ENCODE measurements at regions not wholly inside any gene's neighbourhood (a gene's known extent, or its start where the extent isn't known, plus 50 kb on each side); places are given as distances from the start of the nearest gene placed in this dataset.

- POLR2A ChIA-PET, result interaction anchor here (0.7 kb wide), 1 partner anchor 281 kb away, joined by 3 read pairs; no protein-coding TSS in a partner anchor
- Mint-ChIP-seq H3K4me3 (ENCODE audit: unreplicated experiment) (no peak overlapping the region), H3K27me3 (ENCODE audit: insufficient read depth, unreplicated experiment) (no peaks in the 10 kb centered on the region), H3K27ac (ENCODE audit: low read depth, unreplicated experiment) (no peak overlapping the region), H3K4me1 (ENCODE audit: insufficient read depth, unreplicated experiment) (peaks cover 13% of the 10 kb centered on the region), H3K9me3 (ENCODE audit: unreplicated experiment) (no peaks in the 10 kb centered on the region), H3K36me3 (ENCODE audit: insufficient read depth, unreplicated experiment) (no peaks in the 10 kb centered on the region)
- CTCF ChIA-PET, result no interaction called here
- intact Hi-C loops (cut with micrococcal nuclease), result loop anchor here (10.0 kb wide), 1 partner anchor 271 kb away; no protein-coding TSS in a partner anchor
- BruUV-seq (replicated peaks), result no TSS peak
- TF ChIP-seq CTCF (IDR thresholded peaks at IDR 0.05; ENCODE audit: unreplicated experiment), result no peak
- no peak for DNase-seq (ENCODE audit: unreplicated experiment)
These were observed 289.7 kb downstream of the CCDC85A start for GRCh38 chr2:56473524-56473923.

GRCh38 chr2:56474412-56475158, 290.8 kb downstream of the CCDC85A start:
- Mint-ChIP-seq H3K4me3 (ENCODE audit: unreplicated experiment) (no peak overlapping the region), H3K27me3 (ENCODE audit: insufficient read depth, unreplicated experiment) (no peaks in the 10 kb centered on the region), H3K9me3 (ENCODE audit: unreplicated experiment) (no peaks in the 10 kb centered on the region), H3K4me1 (ENCODE audit: insufficient read depth, unreplicated experiment) (peaks cover 13% of the 10 kb centered on the region), H3K27ac (ENCODE audit: low read depth, unreplicated experiment) (no peak overlapping the region), H3K36me3 (ENCODE audit: insufficient read depth, unreplicated experiment) (no peaks in the 10 kb centered on the region)
- no TSS peak for BruUV-seq (replicated peaks)
- intact Hi-C loops (cut with micrococcal nuclease), result loop anchor here (10.0 kb wide), 1 partner anchor 270 kb away; no protein-coding TSS in a partner anchor
- DNase-seq (ENCODE audit: unreplicated experiment), result peak; percentile 86
- no peak for TF ChIP-seq CTCF (IDR thresholded peaks at IDR 0.05; ENCODE audit: unreplicated experiment)
- CTCF ChIA-PET, result interaction anchor here (0.9 kb wide), 1 partner anchor 13 kb away, joined by 4 read pairs; no protein-coding TSS in a partner anchor
- POLR2A ChIA-PET, result interaction anchor here (0.8 kb wide), 1 partner anchor 13 kb away, joined by 5 read pairs; no protein-coding TSS in a partner anchor

GRCh38 chr2:56475191-56475590, 291.4 kb downstream of the CCDC85A start:
- ChIA-PET CTCF (interaction anchor here (0.6 to 0.9 kb wide), 3 partner anchors 12 to 370 kb away, joined by 3 to 4 read pairs (median 3); no protein-coding TSS in a partner anchor), POLR2A (no interaction called here)
- intact Hi-C loops (cut with micrococcal nuclease), result loop anchor here (10.0 kb wide), 1 partner anchor 270 kb away; no protein-coding TSS in a partner anchor
- no peak for TF ChIP-seq CTCF (IDR thresholded peaks at IDR 0.05; ENCODE audit: unreplicated experiment)
- H3K9me3 Mint-ChIP-seq (ENCODE audit: unreplicated experiment), result no peaks in the 10 kb centered on the region
- no peak overlapping the region for H3K4me3 Mint-ChIP-seq (ENCODE audit: unreplicated experiment)
- H3K36me3 Mint-ChIP-seq (ENCODE audit: insufficient read depth, unreplicated experiment), result no peaks in the 10 kb centered on the region
- no peak for DNase-seq (ENCODE audit: unreplicated experiment)
- no peaks in the 10 kb centered on the region for H3K27me3 Mint-ChIP-seq (ENCODE audit: insufficient read depth, unreplicated experiment)
- H3K27ac Mint-ChIP-seq (ENCODE audit: low read depth, unreplicated experiment), result no peak overlapping the region
- H3K4me1 Mint-ChIP-seq (ENCODE audit: insufficient read depth, unreplicated experiment), result peaks cover 13% of the 10 kb centered on the region
- no TSS peak for BruUV-seq (replicated peaks)

- H3K27me3 Mint-ChIP-seq (ENCODE audit: insufficient read depth, unreplicated experiment), result no peaks in the 10 kb centered on the region
- no peak overlapping the region for H3K27ac Mint-ChIP-seq (ENCODE audit: low read depth, unreplicated experiment)
- no peaks in the 10 kb centered on the region for H3K36me3 Mint-ChIP-seq (ENCODE audit: insufficient read depth, unreplicated experiment)
- POLR2A ChIA-PET, result interaction anchor here (0.6 kb wide), 1 partner anchor 285 kb away, joined by 3 read pairs; no protein-coding TSS in a partner anchor
- intact Hi-C loops (cut with micrococcal nuclease), result loop anchor here (10.0 kb wide), 1 partner anchor 268 kb away; no protein-coding TSS in a partner anchor
- peaks cover 13% of the 10 kb centered on the region for H3K4me1 Mint-ChIP-seq (ENCODE audit: insufficient read depth, unreplicated experiment)
- BruUV-seq (replicated peaks), result no TSS peak
- no peak for DNase-seq (ENCODE audit: unreplicated experiment)
- H3K4me3 Mint-ChIP-seq (ENCODE audit: unreplicated experiment), result no peak overlapping the region
- CTCF ChIA-PET, result interaction anchor here (0.7 kb wide), 1 partner anchor 136 kb away, joined by 3 read pairs; no protein-coding TSS in a partner anchor
- no peaks in the 10 kb centered on the region for H3K9me3 Mint-ChIP-seq (ENCODE audit: unreplicated experiment)
- no peak for TF ChIP-seq CTCF (IDR thresholded peaks at IDR 0.05; ENCODE audit: unreplicated experiment)
These were observed 292.8 kb downstream of the CCDC85A start for GRCh38 chr2:56476509-56477071.
